ENCODE measurements at regions not wholly inside any gene's neighbourhood (a gene's known extent, or its start where the extent isn't known, plus 50 kb on each side); places are given as distances from the start of the nearest gene placed in this dataset.

GRCh38 chr2:78309460-78309859 is 716.0 kb upstream of the REG3G start:
- TF ChIP-seq, protein P1, sequence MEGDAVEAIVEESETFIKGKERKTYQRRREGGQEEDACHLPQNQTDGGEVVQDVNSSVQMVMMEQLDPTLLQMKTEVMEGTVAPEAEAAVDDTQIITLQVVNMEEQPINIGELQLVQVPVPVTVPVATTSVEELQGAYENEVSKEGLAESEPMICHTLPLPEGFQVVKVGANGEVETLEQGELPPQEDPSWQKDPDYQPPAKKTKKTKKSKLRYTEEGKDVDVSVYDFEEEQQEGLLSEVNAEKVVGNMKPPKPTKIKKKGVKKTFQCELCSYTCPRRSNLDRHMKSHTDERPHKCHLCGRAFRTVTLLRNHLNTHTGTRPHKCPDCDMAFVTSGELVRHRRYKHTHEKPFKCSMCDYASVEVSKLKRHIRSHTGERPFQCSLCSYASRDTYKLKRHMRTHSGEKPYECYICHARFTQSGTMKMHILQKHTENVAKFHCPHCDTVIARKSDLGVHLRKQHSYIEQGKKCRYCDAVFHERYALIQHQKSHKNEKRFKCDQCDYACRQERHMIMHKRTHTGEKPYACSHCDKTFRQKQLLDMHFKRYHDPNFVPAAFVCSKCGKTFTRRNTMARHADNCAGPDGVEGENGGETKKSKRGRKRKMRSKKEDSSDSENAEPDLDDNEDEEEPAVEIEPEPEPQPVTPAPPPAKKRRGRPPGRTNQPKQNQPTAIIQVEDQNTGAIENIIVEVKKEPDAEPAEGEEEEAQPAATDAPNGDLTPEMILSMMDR (IDR thresholded peaks at IDR 0.05), result no peak
- H3K36me3 ChIP-seq, result no peaks in the 10 kb centered on the region
- no peak overlapping the region for H3K27ac ChIP-seq
- no peaks in the 10 kb centered on the region for H3K4me1 ChIP-seq
- intact Hi-C loops (cut with DNase I), result no loop called here
- no peak overlapping the region for H3K4me3 ChIP-seq
- no peaks in the 10 kb centered on the region for H3K9me3 ChIP-seq
- DNase-seq (ENCODE audit: low spot score in 2 of 2), result no peak
- no peaks in the 10 kb centered on the region for H3K27me3 ChIP-seq

DNA sequence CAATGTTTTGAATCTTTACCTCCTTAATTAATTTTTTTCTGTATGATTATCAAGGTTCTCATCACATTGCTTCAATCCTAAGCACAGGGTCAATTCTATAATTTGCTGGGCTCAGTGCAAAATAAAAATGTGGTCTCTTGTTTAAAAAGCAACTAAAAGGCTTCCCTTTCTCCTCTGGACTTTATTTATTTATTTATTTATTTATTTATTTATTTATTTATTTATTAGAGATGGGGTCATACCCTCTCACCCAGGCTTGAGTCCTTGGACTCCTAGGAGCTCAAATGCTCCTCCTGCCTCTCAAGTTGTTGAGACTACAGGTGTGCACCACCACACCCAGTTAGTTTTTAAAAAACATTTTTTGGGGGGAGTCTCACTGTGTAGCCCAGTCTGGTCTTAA is 710.1 kb upstream of the REG3G start:
- intact Hi-C loops (cut with DNase I), result no loop called here
- TF ChIP-seq, protein P1 (IDR thresholded peaks at IDR 0.05), result no peak

GRCh38 chr2:78318275-78318674 is 707.2 kb upstream of the REG3G start:
- Histone ChIP-seq H3K9me3 (no peaks in the 10 kb centered on the region), H3K4me1 (no peaks in the 10 kb centered on the region), H3K27ac (no peak overlapping the region), H3K27me3 (no peaks in the 10 kb centered on the region), H3K36me3 (no peaks in the 10 kb centered on the region), H3K4me3 (no peak overlapping the region)
- TF ChIP-seq, protein P1 (IDR thresholded peaks at IDR 0.05), result no peak
- intact Hi-C loops (cut with DNase I), result no loop called here
- DNase-seq (ENCODE audit: low spot score in 2 of 2), result no peak

More for the DNA sequence above, 710.1 kb upstream of the REG3G start:
- no peaks in the 10 kb centered on the region for H3K4me1 ChIP-seq
- H3K36me3 ChIP-seq, result no peaks in the 10 kb centered on the region
- no peak overlapping the region for H3K27ac ChIP-seq
- H3K4me3 ChIP-seq, result no peak overlapping the region
- no peaks in the 10 kb centered on the region for H3K9me3 ChIP-seq
- DNase-seq (ENCODE audit: low spot score in 2 of 2), result no peak
- H3K27me3 ChIP-seq, result no peaks in the 10 kb centered on the region

GRCh38 chr2:78330193-78330592 is 695.3 kb upstream of the REG3G start:
- TF ChIP-seq, protein P1 (IDR thresholded peaks at IDR 0.05), result no peak
- Histone ChIP-seq H3K27ac (no peak overlapping the region), H3K4me1 (no peaks in the 10 kb centered on the region), H3K27me3 (no peaks in the 10 kb centered on the region), H3K9me3 (no peaks in the 10 kb centered on the region), H3K4me3 (no peak overlapping the region), H3K36me3 (no peaks in the 10 kb centered on the region)
- no peak for DNase-seq (ENCODE audit: low spot score in 2 of 2)
- intact Hi-C loops (cut with DNase I), result no loop called here

GRCh38 chr2:78351208-78351607 is 674.3 kb upstream of the REG3G start:
- Histone ChIP-seq H3K27ac (no peak overlapping the region), H3K4me1 (no peaks in the 10 kb centered on the region), H3K36me3 (no peaks in the 10 kb centered on the region), H3K9me3 (no peaks in the 10 kb centered on the region), H3K4me3 (no peak overlapping the region), H3K27me3 (no peaks in the 10 kb centered on the region)
- no peak for DNase-seq (ENCODE audit: low spot score in 2 of 2)
- intact Hi-C loops (cut with DNase I), result no loop called here
- TF ChIP-seq, protein P1 (IDR thresholded peaks at IDR 0.05), result no peak

DNA sequence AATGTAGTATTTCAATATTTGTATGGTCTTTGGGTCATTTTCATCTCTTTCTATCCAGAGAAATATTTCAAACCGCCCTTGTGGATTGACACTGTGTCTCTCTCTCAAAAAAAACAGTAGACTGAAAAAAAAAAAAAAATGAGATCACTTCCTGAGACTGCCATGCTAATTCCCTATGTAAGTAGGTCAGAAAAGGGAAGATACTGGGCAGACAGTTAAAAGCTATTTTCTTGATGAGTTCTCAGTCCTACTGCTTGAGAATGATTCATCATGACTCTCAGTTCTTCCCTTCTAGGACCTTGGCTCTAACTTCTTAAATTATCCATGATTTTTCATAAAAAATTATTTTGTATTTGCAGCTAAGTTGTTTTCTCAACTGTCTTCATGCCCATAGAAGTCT is 672.3 kb upstream of the REG3G start:
- Histone ChIP-seq H3K36me3 (no peaks in the 10 kb centered on the region), H3K9me3 (no peaks in the 10 kb centered on the region), H3K4me1 (no peaks in the 10 kb centered on the region), H3K27me3 (no peaks in the 10 kb centered on the region), H3K4me3 (no peak overlapping the region), H3K27ac (no peak overlapping the region)
- intact Hi-C loops (cut with DNase I), result no loop called here
- TF ChIP-seq, protein P1 (IDR thresholded peaks at IDR 0.05), result no peak
- no peak for DNase-seq (ENCODE audit: low spot score in 2 of 2)
